NCI-H69 (cell line): ENCODE measurements at regions not wholly inside any gene's neighbourhood (a gene's known extent, or its start where the extent isn't known, plus 50 kb on each side); places are given as distances from the start of the nearest gene placed in this dataset.

Experiments used
- DNase-seq: peaks from one replicate; lab custom pipeline; 2025; lab: John Stamatoyannopoulos, UW

- no peak for DNase-seq
Measured at GRCh38 chr15:29917600-29918597, 95.6 kb upstream of the TJP1 start.

- peak; percentile 93 for DNase-seq
Measured at GRCh38 chr15:29914511-29914926, 92.3 kb upstream of the TJP1 start.

DNA sequence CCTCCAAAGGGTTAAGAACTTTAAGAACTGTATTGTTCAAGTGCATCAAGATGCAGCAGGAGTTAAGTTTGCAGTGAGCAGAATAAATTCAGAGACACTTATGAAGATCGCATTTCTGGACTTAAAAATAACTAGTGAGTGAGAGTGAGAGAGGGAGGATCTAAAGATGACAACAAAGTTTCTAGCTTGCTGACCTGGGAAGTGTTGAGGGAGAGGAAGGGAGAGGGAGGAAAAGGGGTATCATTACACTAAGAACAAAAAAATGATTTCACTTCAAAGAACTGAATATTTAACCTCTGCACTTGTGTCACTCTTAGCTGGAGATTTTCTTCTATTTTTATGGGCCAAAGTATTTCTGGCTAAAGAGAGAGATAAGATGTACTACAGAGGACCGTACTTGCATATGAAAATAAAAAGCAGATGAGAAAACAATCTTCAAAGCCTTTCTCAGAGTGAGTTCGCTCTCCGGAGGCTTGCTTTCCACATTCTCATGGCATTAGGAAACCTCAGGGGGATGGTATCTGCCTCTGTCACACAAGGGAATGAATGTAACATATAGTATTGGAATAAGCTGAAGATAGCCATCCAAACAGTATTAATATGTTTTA lies 91.4 kb upstream of the TJP1 start:
- peak; percentile 33 for DNase-seq

- DNase-seq, result no peak
Measured at GRCh38 chr15:29911705-29912104, 89.4 kb upstream of the TJP1 start.

DNA sequence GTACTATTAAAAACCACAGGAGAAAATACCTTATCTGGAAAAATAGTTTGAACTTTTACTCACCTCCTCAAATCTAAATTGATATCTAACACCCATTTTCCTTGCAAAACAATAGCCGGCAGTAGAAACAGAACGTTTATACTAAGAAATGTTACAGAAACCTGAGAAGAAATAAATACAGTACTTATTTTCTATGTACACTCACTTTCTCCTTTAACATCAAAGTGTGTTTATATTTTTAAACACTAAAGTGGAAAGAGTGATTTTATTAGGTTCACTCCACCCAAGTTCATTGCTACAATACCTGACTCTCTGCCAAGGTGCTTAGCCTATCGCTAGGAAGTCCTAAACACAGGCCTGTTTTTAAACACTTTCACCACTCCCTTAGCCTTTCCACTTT lies 87.8 kb upstream of the TJP1 start:
- DNase-seq, result no peak

GRCh38 chr15:29904757-29905417 lies 82.6 kb upstream of the TJP1 start:
- no peak for DNase-seq

DNA sequence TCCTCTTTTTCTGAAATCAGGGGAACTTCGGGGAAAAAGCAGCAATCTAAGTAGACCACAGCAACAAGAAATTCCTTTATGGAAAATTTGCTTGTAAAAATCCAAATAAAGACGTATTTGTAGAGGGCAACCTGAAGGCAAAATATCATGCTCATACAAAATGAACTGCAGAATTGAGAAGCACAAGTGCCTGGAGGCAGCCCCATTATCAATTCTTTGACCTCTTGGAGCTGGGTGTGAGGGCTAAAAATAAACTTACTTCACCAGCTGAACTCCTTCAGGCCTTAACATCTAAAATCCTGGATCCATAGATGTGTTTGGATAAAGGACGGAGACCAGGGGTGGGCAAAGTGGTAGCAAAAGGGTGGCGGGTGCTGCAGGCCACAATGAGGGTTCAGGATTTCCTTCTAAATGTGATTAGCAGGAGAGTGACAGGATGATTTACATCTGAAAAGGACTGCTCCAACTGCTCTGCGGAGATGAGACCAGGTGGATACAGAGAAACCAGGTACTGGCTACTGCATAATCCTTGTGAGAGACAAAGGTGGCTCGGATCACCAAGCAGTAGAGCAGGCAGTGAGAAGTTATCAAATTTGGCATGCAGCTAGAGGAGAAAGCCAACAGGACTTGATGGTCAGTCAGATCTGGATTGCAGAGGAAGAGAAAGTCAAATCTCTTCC lies 81.7 kb upstream of the TJP1 start:
- no peak for DNase-seq

DNA sequence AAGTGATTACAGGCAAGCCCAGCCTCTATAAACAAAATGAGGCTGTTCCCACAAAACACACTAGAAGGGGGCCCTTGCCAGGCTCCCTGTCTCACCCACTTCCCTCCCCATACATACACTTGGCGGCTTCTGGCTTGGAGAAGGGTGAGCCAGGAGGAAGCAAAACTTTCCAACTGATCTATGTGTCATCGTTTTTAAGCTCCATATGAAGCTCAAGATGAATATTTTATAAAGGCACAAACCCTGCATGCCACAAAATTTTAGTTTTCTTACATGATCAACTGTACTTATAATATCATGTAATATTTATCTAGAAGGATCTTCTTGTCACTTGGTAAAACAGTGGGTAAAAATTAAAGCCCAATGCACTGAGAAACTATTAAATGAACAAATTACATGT lies 80.8 kb upstream of the TJP1 start:
- DNase-seq, result no peak

- DNase-seq, result no peak
Measured at GRCh38 chr15:29900237-29901189, 78.2 kb upstream of the TJP1 start.

DNA sequence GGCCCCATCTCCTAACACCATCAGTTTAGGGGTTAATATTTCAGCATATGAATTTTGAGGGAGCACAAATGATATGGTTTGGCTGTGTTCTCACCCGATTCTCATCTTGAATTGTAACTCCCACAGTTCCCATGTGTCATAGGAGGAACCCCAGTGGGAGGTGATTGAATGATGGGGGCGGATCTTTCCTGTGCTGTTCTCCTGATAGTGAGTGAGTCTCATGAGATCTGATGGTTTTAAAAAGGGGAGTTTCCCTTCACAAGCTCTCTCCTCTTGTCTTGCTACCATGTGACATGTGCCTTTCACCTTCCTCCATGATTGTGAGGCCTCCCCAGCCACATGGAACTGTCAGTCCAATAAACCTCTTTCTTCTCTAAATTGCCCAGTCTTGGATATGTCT lies 73.8 kb upstream of the TJP1 start:
- DNase-seq, result no peak

- no peak for DNase-seq
Measured at GRCh38 chr15:29891096-29891457, 68.8 kb upstream of the TJP1 start.

DNA sequence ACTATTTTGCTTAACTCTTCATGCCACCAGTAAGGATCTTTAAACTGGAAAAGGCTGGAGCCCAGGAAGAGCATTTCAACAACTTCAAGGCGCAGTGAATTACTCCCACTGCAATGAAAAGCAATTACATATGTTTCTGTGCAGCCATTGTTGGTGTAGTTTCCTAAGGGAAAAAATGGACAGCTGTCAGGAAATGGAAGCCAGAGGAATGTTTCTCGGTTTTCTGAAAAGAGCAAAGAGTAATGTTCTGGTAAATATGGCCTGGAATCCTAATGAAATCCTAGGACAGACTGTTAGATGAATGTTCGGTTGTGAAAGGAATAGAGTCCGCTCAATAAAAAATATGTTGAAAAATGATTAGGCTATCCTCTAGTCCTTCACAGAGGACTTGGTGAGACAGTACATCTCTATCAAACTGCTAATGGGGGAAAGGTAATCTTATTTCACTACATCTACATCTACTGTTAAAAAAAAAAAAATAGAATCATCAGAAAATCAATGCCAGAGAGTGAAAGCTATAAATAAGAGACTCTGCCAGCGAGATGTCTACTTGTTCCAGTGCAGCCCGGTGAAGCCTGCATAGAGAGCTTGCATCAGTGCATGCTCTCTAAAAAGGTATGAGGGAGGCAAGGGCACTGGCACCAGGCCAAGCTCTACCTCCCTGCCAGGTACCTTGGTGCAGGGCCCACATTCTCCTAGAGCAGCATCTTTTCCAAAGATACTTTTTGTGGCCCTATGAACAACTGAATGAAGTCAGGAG lies 68.2 kb upstream of the TJP1 start:
- DNase-seq, result peak; percentile 31

DNA sequence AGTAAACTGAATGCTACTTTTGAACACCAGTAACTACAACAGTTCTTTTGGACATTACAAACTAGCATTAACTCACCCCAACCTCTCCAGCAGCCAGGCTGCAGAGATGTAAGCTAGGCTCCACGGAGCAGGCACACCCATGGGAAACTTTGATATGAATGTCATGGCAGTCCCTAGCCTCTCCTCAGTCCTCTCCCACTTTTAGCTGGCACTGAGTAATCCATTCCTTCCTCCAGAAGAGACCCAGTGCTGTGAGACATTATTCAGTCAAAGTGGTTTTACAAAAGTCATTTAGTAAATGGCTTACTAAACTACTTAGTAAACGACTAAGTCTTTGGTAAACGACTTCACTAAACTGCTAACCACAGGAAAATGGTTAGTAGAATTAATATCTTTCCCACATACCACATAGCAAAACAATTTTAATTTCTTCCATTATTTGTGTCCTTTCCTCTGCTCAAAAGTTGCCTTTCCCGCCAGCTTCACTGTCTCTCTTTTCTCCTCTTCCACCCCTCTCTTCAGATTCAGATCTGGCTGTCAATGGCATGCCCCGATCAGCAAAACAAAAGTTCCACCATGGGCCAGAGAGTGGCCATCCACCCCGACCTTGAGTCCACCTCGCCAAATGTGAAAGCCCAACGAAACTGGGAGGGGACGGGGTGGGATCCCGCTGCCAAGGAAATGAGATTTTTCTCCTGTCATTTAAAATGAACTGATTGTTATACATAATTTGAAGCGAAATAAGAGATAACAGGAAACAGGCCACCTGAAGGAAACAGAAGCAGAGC lies 67.5 kb upstream of the TJP1 start:
- DNase-seq, result peak; percentile 20

DNA sequence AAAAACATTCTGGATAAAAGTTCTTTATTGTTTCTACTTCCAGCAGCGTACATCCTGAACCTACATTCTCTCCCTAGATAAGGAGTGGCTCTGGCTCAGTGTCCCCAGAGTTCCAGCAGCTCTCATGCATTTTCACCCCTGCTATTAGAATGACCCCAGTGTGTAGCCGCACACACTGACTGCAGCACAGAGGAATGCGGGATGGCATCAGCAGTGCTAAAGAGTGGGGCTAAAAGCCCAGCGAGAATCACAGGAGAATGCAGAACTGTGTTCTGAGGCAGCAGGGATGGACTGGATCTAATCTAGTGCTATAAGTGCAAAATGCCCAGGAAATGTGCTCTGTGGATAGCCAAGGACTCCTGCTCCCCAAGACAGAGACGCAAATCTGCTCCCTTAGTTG lies 66.4 kb upstream of the TJP1 start:
- DNase-seq, result peak; percentile 10

DNA sequence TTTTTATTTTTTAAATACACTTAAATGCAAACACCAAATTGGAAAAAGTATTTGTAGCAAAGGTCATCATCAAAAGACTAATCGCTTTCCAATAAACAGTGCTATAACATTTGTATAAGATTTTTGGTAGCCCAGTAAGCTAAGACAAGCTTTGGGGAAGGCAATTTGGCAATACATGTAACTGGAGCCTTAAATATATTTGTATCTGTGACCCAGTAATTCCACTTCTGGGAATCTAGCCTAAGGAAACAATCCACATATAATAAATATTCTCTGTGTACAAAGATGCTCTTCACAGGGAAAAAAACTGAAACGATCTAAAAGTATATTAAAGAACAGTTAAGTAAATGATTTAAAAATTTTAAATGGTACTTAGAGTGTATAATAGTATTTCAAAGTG lies 65.5 kb upstream of the TJP1 start:
- no peak for DNase-seq

GRCh38 chr15:29885183-29885582 lies 62.9 kb upstream of the TJP1 start:
- DNase-seq, result no peak

DNA sequence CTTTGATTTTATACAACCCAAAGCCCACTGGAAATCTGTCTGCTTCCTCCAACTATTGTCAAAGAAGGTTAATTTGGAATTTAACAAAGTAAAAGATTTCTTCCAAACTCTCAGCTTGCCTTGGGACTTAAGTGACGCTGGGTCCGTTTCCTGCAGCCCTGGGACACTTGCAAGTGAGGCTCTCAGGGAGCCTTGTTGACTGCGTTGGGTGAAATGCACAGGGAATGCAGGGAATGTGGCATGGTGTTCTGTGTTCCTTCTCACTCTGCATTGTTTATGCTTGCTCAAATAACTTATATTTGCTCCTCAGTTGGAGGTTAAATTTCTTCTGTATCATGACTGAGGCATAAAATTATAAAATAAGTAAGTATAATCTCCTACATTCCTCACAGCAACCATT lies 60.9 kb upstream of the TJP1 start:
- DNase-seq, result no peak

- DNase-seq, result no peak
Measured at GRCh38 chr15:29880886-29881285, 58.6 kb upstream of the TJP1 start.

GRCh38 chr15:29880341-29880740 lies 58.1 kb upstream of the TJP1 start:
- DNase-seq, result no peak

DNA sequence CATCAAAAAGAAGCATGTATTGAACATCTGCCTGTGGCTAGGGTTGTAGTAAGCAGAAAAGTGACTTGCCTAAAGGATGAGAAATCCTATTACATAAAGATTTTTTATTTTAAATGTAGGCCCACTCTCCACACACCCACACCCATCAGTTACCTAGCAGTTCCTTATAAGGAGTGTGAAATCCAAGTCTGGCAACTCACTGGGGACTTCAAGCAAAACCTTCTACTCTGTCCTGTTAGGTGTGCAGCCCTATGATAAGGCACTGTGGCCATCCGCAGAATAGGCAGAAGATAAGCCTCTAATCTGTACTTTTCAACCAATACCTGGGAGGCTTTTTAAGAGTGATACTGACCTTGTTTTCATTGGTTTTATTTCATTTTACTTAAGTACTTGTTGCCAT lies 52.7 kb upstream of the TJP1 start:
- no peak for DNase-seq
